Peyer's patch (tissue), 4 donors: ENCODE measurements at regions not wholly inside any gene's neighbourhood (a gene's known extent, or its start where the extent isn't known, plus 50 kb on each side); places are given as distances from the start of the nearest gene placed in this dataset.

Source experiments
- POLR2A ChIP-seq, 2 donors: fragments of 450-650 bp; IDR thresholded peaks; one replicate each; pipeline ENCODE4 v1.5.1; 2017; ENCODE audit warnings: antibody characterized with exemption in 2 of 2, mild to moderate bottlenecking in 2 of 2, moderate library complexity in 2 of 2
- TF ChIP-seq, protein P1 (sequence below), 6 experiments: fragments of 450-650 bp in 4 of 6; fragments of 200-600 bp in 2 of 6; sonication (generic) in 1 of 6; IDR thresholded peaks; one replicate each; pipeline ENCODE4 v1.5.1; 2017 to 2019; ENCODE audit warnings: antibody characterized with exemption in 6 of 6, mild to moderate bottlenecking in 3 of 6, moderate library complexity in 1 of 6

DNA sequence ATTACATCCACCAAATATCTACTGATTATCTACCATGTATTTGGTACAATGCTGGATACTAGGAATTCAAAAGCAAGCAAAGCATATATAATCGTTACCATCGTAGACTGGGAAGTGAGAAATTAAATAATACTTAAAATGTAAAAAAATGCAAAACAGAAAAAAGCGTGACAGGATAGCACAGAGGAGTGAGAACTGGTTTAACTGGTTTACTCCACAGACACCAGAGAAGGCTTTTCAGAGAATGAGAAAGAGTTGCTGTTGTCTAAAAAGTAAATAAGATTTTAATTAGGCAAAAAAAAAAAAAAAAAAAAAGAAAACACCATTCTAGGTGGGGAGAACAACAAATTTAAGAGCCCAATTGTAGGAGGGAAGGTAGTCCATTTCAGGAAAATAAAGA, 657.9 kb upstream of the ST8SIA4 start:
- TF ChIP-seq, protein P1, sequence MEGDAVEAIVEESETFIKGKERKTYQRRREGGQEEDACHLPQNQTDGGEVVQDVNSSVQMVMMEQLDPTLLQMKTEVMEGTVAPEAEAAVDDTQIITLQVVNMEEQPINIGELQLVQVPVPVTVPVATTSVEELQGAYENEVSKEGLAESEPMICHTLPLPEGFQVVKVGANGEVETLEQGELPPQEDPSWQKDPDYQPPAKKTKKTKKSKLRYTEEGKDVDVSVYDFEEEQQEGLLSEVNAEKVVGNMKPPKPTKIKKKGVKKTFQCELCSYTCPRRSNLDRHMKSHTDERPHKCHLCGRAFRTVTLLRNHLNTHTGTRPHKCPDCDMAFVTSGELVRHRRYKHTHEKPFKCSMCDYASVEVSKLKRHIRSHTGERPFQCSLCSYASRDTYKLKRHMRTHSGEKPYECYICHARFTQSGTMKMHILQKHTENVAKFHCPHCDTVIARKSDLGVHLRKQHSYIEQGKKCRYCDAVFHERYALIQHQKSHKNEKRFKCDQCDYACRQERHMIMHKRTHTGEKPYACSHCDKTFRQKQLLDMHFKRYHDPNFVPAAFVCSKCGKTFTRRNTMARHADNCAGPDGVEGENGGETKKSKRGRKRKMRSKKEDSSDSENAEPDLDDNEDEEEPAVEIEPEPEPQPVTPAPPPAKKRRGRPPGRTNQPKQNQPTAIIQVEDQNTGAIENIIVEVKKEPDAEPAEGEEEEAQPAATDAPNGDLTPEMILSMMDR (IDR thresholded peaks at IDR 0.05), result no peak
- TF ChIP-seq POLR2A (IDR thresholded peaks at IDR 0.05), result no peak
